Ovary (tissue), 7 donors: ENCODE measurements at regions not wholly inside any gene's neighbourhood (a gene's known extent, or its start where the extent isn't known, plus 50 kb on each side); places are given as distances from the start of the nearest gene placed in this dataset.

Source experiments
- DNase-seq, 5 donors: peaks; one replicate each; pipeline ENCODE4 v3.0.0-alpha.2; 2019 to 2020
- H3K27ac ChIP-seq, 2 donors: fragments of 200-600 bp; one replicate each; pipeline versions ENCODE4 v1.5.1 to v1.8.0; 2019 to 2022
- H3K27me3 ChIP-seq: fragments of 200-600 bp; one replicate; pipeline ENCODE4 v1.8.0; 2022
- H3K36me3 ChIP-seq: fragments of 200-600 bp; sonication (generic); one replicate; pipeline ENCODE4 v1.5.1; 2019
- H3K4me1 ChIP-seq: one replicate; pipeline ENCODE4 v1.8.1; 2013; ENCODE audit warnings: mild to moderate bottlenecking, moderate library complexity; ENCODE audit not compliant: insufficient read depth
- H3K4me3 ChIP-seq: fragments of 200-600 bp; sonication (generic); one replicate; pipeline ENCODE4 v1.5.1; 2017
- H3K9me3 ChIP-seq, 2 donors: fragments of 200-600 bp in 1 of 2; sonication (generic) in 1 of 2; one replicate each; pipeline versions ENCODE4 v1.5.1 to v1.8.1; 2013 to 2019; ENCODE audit warnings: mild to moderate bottlenecking in 1 of 2, moderate library complexity in 1 of 2
- CTCF ChIP-seq, 3 donors: fragments of 450-650 bp in 2 of 3; fragments of 200-600 bp in 1 of 3; IDR thresholded peaks; one replicate each; pipeline versions ENCODE4 v1.5.1 to v1.8.0; 2016 to 2022; ENCODE audit warnings: antibody characterized with exemption in 3 of 3, mild to moderate bottlenecking in 1 of 3
- EP300 ChIP-seq: sonication (generic); formaldehyde crosslinking; IDR thresholded peaks from one replicate; pipeline ENCODE4 v1.6.1; 2017; ENCODE audit warnings: antibody characterized with exemption
- POLR2A ChIP-seq: fragments of 450-650 bp; IDR thresholded peaks from one replicate; pipeline ENCODE4 v1.6.1; 2017; ENCODE audit warnings: antibody characterized with exemption, mild to moderate bottlenecking, moderate library complexity
- WGBS, 3 donors: extraction: QIAGEN DNeasy Blood & Tissue Kit in 1 of 3; methylation state at CpG; one replicate each; pipeline versions ENCODE4 v1.1.5 to v1.1.7; 2013 to 2017; 5-methylcytosine and 5-hydroxymethylcytosine counted together
- intact Hi-C, 4 donors: fragments of 100-400 bp; cut with DNase I; formaldehyde crosslinking; loops; one replicate each; pipeline versions ENCODE4 v1.11.0 to v1.15.1; 2022 to 2023
- donor health status: DM: no; HTN: no; CAD: no; lungs with moderate emphysema.
- donor health status: DM: no; HTN: no; CAD: no.
- donor health status: Bipolar disorder and iron deficiency.
- donor health status: DM: no; HTN: no; CAD: no.
- donor health status: DM: yes; HTN: yes; CAD: no.

GRCh38 chr1:201682964-201683363 lies 144.0 kb downstream of the NAV1 start:
- WGBS, 3 donors = 83 to 96% (median 96%) methylated on average over 4 of the region's 4 CpGs
- DNase-seq = no peak
- Histone ChIP-seq H3K9me3 (no peaks in the 10 kb centered on the region), H3K4me3 (no peak overlapping the region), H3K36me3 (no peaks in the 10 kb centered on the region), H3K27ac (no peak overlapping the region), H3K4me1 (no peaks in the 10 kb centered on the region), H3K27me3 (no peaks in the 10 kb centered on the region)
- no peak for TF ChIP-seq POLR2A
- no peak for TF ChIP-seq CTCF (IDR thresholded peaks at IDR 0.05)
- no peak for TF ChIP-seq EP300
- intact Hi-C loops = no loop called here

- no peak for DNase-seq
- H3K4me3 ChIP-seq = no peak overlapping the region
- no peaks in the 10 kb centered on the region for H3K9me3 ChIP-seq
- no peaks in the 10 kb centered on the region for H3K27me3 ChIP-seq
- H3K36me3 ChIP-seq = no peaks in the 10 kb centered on the region
- 86 to 92% (median 90%) methylated on average over 6 of the region's 6 CpGs for WGBS, 3 donors
- no peaks in the 10 kb centered on the region for H3K4me1 ChIP-seq
- intact Hi-C loops = no loop called here
- no peak for TF ChIP-seq CTCF (IDR thresholded peaks at IDR 0.05)
- TF ChIP-seq EP300 = no peak
- no peak for TF ChIP-seq POLR2A
- no peak overlapping the region for H3K27ac ChIP-seq
These were observed 144.5 kb downstream of the NAV1 start for GRCh38 chr1:201683397-201683796.

- WGBS, 3 donors = 80 to 83% (median 81%) methylated on average over 6 of the region's 6 CpGs
These were observed 143.5 kb upstream of the IPO9 start for GRCh38 chr1:201685485-201685884.

GRCh38 chr1:201686714-201687455 lies 142.1 kb upstream of the IPO9 start:
- Histone ChIP-seq H3K27me3 (no peaks in the 10 kb centered on the region), H3K36me3 (no peaks in the 10 kb centered on the region), H3K27ac (no peak overlapping the region), H3K9me3 (no peaks in the 10 kb centered on the region), H3K4me1 (no peaks in the 10 kb centered on the region), H3K4me3 (no peak overlapping the region)
- WGBS, 3 donors = 83 to 87% (median 84%) methylated on average over 5 of the region's 5 CpGs
- TF ChIP-seq CTCF (IDR thresholded peaks at IDR 0.05) (no peak), POLR2A (no peak), EP300 (no peak)
- DNase-seq = no peak
- intact Hi-C loops = no loop called here

More at GRCh38 chr1:201685485-201685884, 143.5 kb upstream of the IPO9 start:
- no peaks in the 10 kb centered on the region for H3K27me3 ChIP-seq
- no peak overlapping the region for H3K27ac ChIP-seq
- TF ChIP-seq EP300 = no peak
- TF ChIP-seq CTCF (IDR thresholded peaks at IDR 0.05) = no peak
- TF ChIP-seq POLR2A = no peak
- H3K4me1 ChIP-seq = no peaks in the 10 kb centered on the region
- H3K9me3 ChIP-seq = no peaks in the 10 kb centered on the region
- no peak for DNase-seq
- intact Hi-C loops = no loop called here
- no peaks in the 10 kb centered on the region for H3K36me3 ChIP-seq
- no peak overlapping the region for H3K4me3 ChIP-seq
